ENCODE measurements at regions not wholly inside any gene's neighbourhood (a gene's known extent, or its start where the extent isn't known, plus 50 kb on each side); places are given as distances from the start of the nearest gene placed in this dataset.

GRCh38 chr13:39938596-39938995 is 283.1 kb downstream of the COG6 start:
- DNase-seq (ENCODE audit: low spot score): no peak

GRCh38 chr13:39941236-39941635 is 285.8 kb downstream of the COG6 start:
- DNase-seq (ENCODE audit: low spot score): no peak

- DNase-seq (ENCODE audit: low spot score): no peak
Observed at GRCh38 chr13:39941911-39942551, 286.6 kb downstream of the COG6 start.

- DNase-seq (ENCODE audit: low spot score): peak; percentile 87
Observed at GRCh38 chr13:39942552-39943273, 287.3 kb downstream of the COG6 start.

GRCh38 chr13:39943711-39944110 is 288.2 kb downstream of the COG6 start:
- DNase-seq (ENCODE audit: low spot score): no peak

- DNase-seq (ENCODE audit: low spot score): no peak
Observed at GRCh38 chr13:39945226-39945625, 289.8 kb downstream of the COG6 start.

- no peak for DNase-seq (ENCODE audit: low spot score)
Observed at GRCh38 chr13:39946769-39947168, 291.3 kb downstream of the COG6 start.

GRCh38 chr13:39951301-39951700 is 295.8 kb downstream of the COG6 start:
- DNase-seq (ENCODE audit: low spot score): no peak

- no peak for DNase-seq (ENCODE audit: low spot score)
Observed at GRCh38 chr13:39952249-39953233, 297.1 kb downstream of the COG6 start.

- no peak for DNase-seq (ENCODE audit: low spot score)
Observed at GRCh38 chr13:39954476-39954875, 299.0 kb downstream of the COG6 start.

- DNase-seq (ENCODE audit: low spot score): no peak
Observed at GRCh38 chr13:39955560-39955959, 300.1 kb downstream of the COG6 start.

GRCh38 chr13:39956036-39956435 is 300.6 kb downstream of the COG6 start:
- no peak for DNase-seq (ENCODE audit: low spot score)

- no peak for DNase-seq (ENCODE audit: low spot score)
Observed at GRCh38 chr13:39957868-39958677, 302.6 kb downstream of the COG6 start.

- DNase-seq (ENCODE audit: low spot score): no peak
Observed at GRCh38 chr13:39959497-39960144, 304.2 kb downstream of the COG6 start.

- no peak for DNase-seq (ENCODE audit: low spot score)
Observed at GRCh38 chr13:39960191-39960590, 304.7 kb downstream of the COG6 start.

GRCh38 chr13:39961036-39961435 is 305.6 kb downstream of the COG6 start:
- no peak for DNase-seq (ENCODE audit: low spot score)

GRCh38 chr13:39963612-39964011 is 308.1 kb downstream of the COG6 start:
- no peak for DNase-seq (ENCODE audit: low spot score)

- no peak for DNase-seq (ENCODE audit: low spot score)
Observed at GRCh38 chr13:39965309-39965708, 309.8 kb downstream of the COG6 start.

GRCh38 chr13:39967199-39967959 is 311.9 kb downstream of the COG6 start:
- DNase-seq (ENCODE audit: low spot score): no peak

GRCh38 chr13:39968646-39969475 is 313.4 kb downstream of the COG6 start:
- no peak for DNase-seq (ENCODE audit: low spot score)

Measured in GM03348 (cell line).